ENCODE measurements at regions not wholly inside any gene's neighbourhood (a gene's known extent, or its start where the extent isn't known, plus 50 kb on each side); places are given as distances from the start of the nearest gene placed in this dataset.

DNA sequence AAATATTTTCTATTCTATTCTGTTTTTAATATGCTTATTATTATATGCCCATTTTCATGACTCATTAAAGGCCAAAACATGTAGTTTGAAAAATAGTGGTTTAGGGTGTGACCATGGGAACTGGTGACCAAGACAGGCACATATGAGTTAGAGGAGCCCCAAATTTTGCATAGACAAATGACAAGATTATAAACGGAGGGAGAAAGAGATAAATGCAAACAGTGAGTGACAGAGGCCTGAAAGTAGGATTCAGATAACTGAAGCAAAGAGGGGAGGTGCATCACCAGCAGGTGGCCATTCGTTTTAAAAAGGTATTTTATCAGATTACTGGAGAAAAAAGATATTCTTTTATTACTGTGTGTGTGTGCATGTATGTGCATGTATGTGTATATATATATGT, 391.5 kb upstream of the CHORDC1 start:
- TF ChIP-seq, protein P1, sequence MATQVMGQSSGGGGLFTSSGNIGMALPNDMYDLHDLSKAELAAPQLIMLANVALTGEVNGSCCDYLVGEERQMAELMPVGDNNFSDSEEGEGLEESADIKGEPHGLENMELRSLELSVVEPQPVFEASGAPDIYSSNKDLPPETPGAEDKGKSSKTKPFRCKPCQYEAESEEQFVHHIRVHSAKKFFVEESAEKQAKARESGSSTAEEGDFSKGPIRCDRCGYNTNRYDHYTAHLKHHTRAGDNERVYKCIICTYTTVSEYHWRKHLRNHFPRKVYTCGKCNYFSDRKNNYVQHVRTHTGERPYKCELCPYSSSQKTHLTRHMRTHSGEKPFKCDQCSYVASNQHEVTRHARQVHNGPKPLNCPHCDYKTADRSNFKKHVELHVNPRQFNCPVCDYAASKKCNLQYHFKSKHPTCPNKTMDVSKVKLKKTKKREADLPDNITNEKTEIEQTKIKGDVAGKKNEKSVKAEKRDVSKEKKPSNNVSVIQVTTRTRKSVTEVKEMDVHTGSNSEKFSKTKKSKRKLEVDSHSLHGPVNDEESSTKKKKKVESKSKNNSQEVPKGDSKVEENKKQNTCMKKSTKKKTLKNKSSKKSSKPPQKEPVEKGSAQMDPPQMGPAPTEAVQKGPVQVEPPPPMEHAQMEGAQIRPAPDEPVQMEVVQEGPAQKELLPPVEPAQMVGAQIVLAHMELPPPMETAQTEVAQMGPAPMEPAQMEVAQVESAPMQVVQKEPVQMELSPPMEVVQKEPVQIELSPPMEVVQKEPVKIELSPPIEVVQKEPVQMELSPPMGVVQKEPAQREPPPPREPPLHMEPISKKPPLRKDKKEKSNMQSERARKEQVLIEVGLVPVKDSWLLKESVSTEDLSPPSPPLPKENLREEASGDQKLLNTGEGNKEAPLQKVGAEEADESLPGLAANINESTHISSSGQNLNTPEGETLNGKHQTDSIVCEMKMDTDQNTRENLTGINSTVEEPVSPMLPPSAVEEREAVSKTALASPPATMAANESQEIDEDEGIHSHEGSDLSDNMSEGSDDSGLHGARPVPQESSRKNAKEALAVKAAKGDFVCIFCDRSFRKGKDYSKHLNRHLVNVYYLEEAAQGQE (IDR thresholded peaks at IDR 0.05; ENCODE audit: low read depth): no peak
- TF ChIP-seq TAF1 (IDR thresholded peaks at IDR 0.05; ENCODE audit: low read depth): no peak

All from Ishikawa (cell line).